ENCODE measurements at regions not wholly inside any gene's neighbourhood (a gene's known extent, or its start where the extent isn't known, plus 50 kb on each side); places are given as distances from the start of the nearest gene placed in this dataset.

GRCh38 chr16:51085271-51085670, 65.8 kb downstream of the SALL1 start:
- DNase-seq (ENCODE audit: low read depth) = no peak

- DNase-seq (ENCODE audit: low read depth) = no peak
These were observed 66.8 kb downstream of the SALL1 start for GRCh38 chr16:51084074-51084928.

- no peak for DNase-seq (ENCODE audit: low read depth)
These were observed 78.5 kb downstream of the SALL1 start for GRCh38 chr16:51072591-51072990.

- DNase-seq (ENCODE audit: low read depth) = no peak
These were observed 79.7 kb downstream of the SALL1 start for GRCh38 chr16:51071326-51071725.

- no peak for DNase-seq (ENCODE audit: low read depth)
These were observed 83.7 kb downstream of the SALL1 start for GRCh38 chr16:51067352-51067751.

- DNase-seq (ENCODE audit: low read depth) = no peak
These were observed 89.0 kb downstream of the SALL1 start for GRCh38 chr16:51062039-51062438.

- no peak for DNase-seq (ENCODE audit: low read depth)
These were observed 89.7 kb downstream of the SALL1 start for GRCh38 chr16:51061328-51061727.

- no peak for DNase-seq (ENCODE audit: low read depth)
These were observed 93.1 kb downstream of the SALL1 start for GRCh38 chr16:51057969-51058337.

GRCh38 chr16:51057102-51057793, 93.8 kb downstream of the SALL1 start:
- no peak for DNase-seq (ENCODE audit: low read depth)

GRCh38 chr16:51056331-51056730, 94.7 kb downstream of the SALL1 start:
- DNase-seq (ENCODE audit: low read depth) = no peak

GRCh38 chr16:51055434-51055833, 95.6 kb downstream of the SALL1 start:
- DNase-seq (ENCODE audit: low read depth) = no peak

GRCh38 chr16:51053775-51054174, 97.3 kb downstream of the SALL1 start:
- no peak for DNase-seq (ENCODE audit: low read depth)

- no peak for DNase-seq (ENCODE audit: low read depth)
These were observed 99.4 kb downstream of the SALL1 start for GRCh38 chr16:51051671-51052070.

- no peak for DNase-seq (ENCODE audit: low read depth)
These were observed 100.7 kb downstream of the SALL1 start for GRCh38 chr16:51050377-51050706.

- DNase-seq (ENCODE audit: low read depth) = no peak
These were observed 101.2 kb downstream of the SALL1 start for GRCh38 chr16:51049678-51050376.

- DNase-seq (ENCODE audit: low read depth) = no peak
These were observed 101.8 kb downstream of the SALL1 start for GRCh38 chr16:51049276-51049675.

- peak; percentile 18 for DNase-seq (ENCODE audit: low read depth)
These were observed 102.5 kb downstream of the SALL1 start for GRCh38 chr16:51048544-51048943.

- DNase-seq (ENCODE audit: low read depth) = no peak
These were observed 105.3 kb downstream of the SALL1 start for GRCh38 chr16:51045794-51046193.

- no peak for DNase-seq (ENCODE audit: low read depth)
These were observed 105.9 kb downstream of the SALL1 start for GRCh38 chr16:51045186-51045585.

- DNase-seq (ENCODE audit: low read depth) = no peak
These were observed 109.5 kb downstream of the SALL1 start for GRCh38 chr16:51041546-51041945.

- no peak for DNase-seq (ENCODE audit: low read depth)
These were observed 110.4 kb downstream of the SALL1 start for GRCh38 chr16:51040637-51041036.

- no peak for DNase-seq (ENCODE audit: low read depth)
These were observed 111.3 kb downstream of the SALL1 start for GRCh38 chr16:51039638-51040331.

Measured in ELR (cell line).